ENCODE measurements at regions not wholly inside any gene's neighbourhood (a gene's known extent, or its start where the extent isn't known, plus 50 kb on each side); places are given as distances from the start of the nearest gene placed in this dataset.

- TF ChIP-seq CTCF (IDR thresholded peaks at IDR 0.05; ENCODE audit: low read depth, low read length) = no peak
- DNase-seq (ENCODE audit: low read depth in 2 of 2) = no peak
- H3K4me3 ChIP-seq (replicated peaks in 1 of 2; ENCODE audit: low read depth in 2 of 2, low read length in 2 of 2) = no peak overlapping the region
Observed at GRCh38 chr5:6264394-6264793, 114.0 kb downstream of the MED10 start.

- H3K4me3 ChIP-seq (replicated peaks in 1 of 2; ENCODE audit: low read depth in 2 of 2, low read length in 2 of 2) = no peak overlapping the region
- no peak for TF ChIP-seq CTCF (IDR thresholded peaks at IDR 0.05; ENCODE audit: low read depth, low read length)
- DNase-seq (ENCODE audit: low read depth in 2 of 2) = no peak
Observed at GRCh38 chr5:6262651-6263363, 115.5 kb downstream of the MED10 start.

GRCh38 chr5:6261668-6262067 lies 116.7 kb downstream of the MED10 start:
- H3K4me3 ChIP-seq (replicated peaks in 1 of 2; ENCODE audit: low read depth in 2 of 2, low read length in 2 of 2) = no peak overlapping the region
- no peak for TF ChIP-seq CTCF (IDR thresholded peaks at IDR 0.05; ENCODE audit: low read depth, low read length)
- DNase-seq (ENCODE audit: low read depth in 2 of 2) = no peak

GRCh38 chr5:6261256-6261655 lies 117.1 kb downstream of the MED10 start:
- TF ChIP-seq CTCF (IDR thresholded peaks at IDR 0.05; ENCODE audit: low read depth, low read length) = no peak
- no peak overlapping the region for H3K4me3 ChIP-seq (replicated peaks in 1 of 2; ENCODE audit: low read depth in 2 of 2, low read length in 2 of 2)
- no peak for DNase-seq (ENCODE audit: low read depth in 2 of 2)

DNA sequence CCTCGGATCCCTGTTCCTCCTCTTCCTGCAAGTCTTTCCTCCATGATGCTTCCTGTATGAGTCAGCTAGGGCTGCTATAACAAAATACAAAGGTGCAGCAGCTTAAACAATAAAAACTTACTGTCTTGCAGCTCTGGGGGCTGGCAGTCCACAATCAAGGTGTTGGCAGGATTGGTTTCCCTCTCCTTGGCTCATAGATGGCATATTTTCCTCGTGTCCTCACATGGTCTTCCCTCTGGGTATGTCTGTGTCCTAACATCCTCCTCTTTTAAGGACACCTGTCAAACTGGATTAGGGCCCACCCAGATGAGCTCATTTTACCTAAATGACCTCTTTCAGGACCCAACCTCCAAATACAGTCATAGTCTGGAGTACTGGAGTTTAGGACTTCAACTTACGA lies 117.5 kb downstream of the MED10 start:
- no peak for DNase-seq (ENCODE audit: low read depth in 2 of 2)
- no peak for TF ChIP-seq CTCF (IDR thresholded peaks at IDR 0.05; ENCODE audit: low read depth, low read length)
- no peak overlapping the region for H3K4me3 ChIP-seq (replicated peaks in 1 of 2; ENCODE audit: low read depth in 2 of 2, low read length in 2 of 2)

DNA sequence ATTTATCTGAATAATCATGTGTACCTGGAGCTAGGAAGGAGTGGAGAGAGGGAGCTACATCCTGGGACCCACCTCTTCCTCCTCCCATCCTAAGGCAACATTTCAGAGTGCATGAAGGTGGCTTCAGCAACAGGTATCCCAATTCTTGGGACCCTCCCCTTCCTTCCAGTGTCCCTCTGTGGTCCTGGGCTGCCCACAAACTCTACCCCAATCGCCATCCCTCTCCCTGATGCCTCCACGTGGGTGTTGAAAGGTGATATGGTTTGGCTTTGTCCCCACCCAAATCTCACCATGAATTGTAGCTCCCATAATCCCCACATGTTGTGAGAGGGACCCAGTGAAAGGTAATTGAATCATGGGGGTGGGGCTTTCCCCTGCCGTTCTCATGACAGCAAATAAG lies 121.4 kb downstream of the MED10 start:
- DNase-seq (ENCODE audit: low read depth in 2 of 2) = no peak
- no peak overlapping the region for H3K4me3 ChIP-seq (replicated peaks in 1 of 2; ENCODE audit: low read depth in 2 of 2, low read length in 2 of 2)
- TF ChIP-seq CTCF (IDR thresholded peaks at IDR 0.05; ENCODE audit: low read depth, low read length) = no peak

DNA sequence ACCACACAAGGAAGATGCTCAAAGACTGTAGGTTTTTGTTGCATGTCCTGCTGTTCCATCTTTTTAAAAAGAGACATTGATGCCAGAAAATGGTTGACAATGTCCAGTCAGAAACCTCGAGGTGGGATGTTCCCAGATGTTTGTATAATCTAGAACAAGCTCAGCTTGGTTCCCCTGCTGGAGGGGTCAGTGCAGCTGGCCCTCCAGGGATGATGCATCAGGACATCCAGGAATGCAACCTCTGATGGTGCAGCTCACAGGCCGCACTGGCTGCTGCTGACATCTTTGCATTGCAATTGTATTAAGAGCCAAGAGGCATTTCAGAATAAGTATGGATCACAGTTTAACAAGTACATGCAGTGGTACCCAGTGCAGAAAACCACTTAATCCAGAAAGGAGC lies 122.4 kb downstream of the MED10 start:
- no peak for DNase-seq (ENCODE audit: low read depth in 2 of 2)
- H3K4me3 ChIP-seq (replicated peaks in 1 of 2; ENCODE audit: low read depth in 2 of 2, low read length in 2 of 2) = no peak overlapping the region
- no peak for TF ChIP-seq CTCF (IDR thresholded peaks at IDR 0.05; ENCODE audit: low read depth, low read length)
